Heart left ventricle (tissue), 13 donors: ENCODE measurements at regions not wholly inside any gene's neighbourhood (a gene's known extent, or its start where the extent isn't known, plus 50 kb on each side); places are given as distances from the start of the nearest gene placed in this dataset.

ENCODE experiments used
- CTCF ChIP-seq, 12 donors: fragments of 200-600 bp; sonication (generic) in 4 of 12; IDR thresholded peaks; one replicate each; pipeline versions ENCODE4 v1.5.0 to v1.8.0; 2018 to 2022; ENCODE audit warnings: antibody characterized with exemption in 12 of 12, mild to moderate bottlenecking in 5 of 12
- POLR2A ChIP-seq, 2 donors: fragments of 450-650 bp; IDR thresholded peaks; one replicate each; pipeline ENCODE4 v1.6.1; 2017; ENCODE audit warnings: antibody characterized with exemption in 2 of 2, mild to moderate bottlenecking in 2 of 2, moderate library complexity in 2 of 2
- donor health status: ischemic (EF 13 %, LVEDD 7.1; RV severe dilation, severe dysfunction).
- donor health status: DM: no; HTN: yes; CAD: no.
- donor health status: DM: no; HTN: no; CAD: no.
- donor health status: ischemic (EF 25% LVEDD 6.9; RV normal size, moderate dysfunction).
- donor health status: ischemic (EF 25% LVEDD 5.7; RV mildly dilated, moderate dysfunction).
- donor health status: ischemic (EF 35%, LVEDD 5.7; RV mildly dilated, moderate dysfunction).
- donor health status: nonischemic (EF 11% LVEDD 7.7; RV severe dilation, severe dysfunction).
- donor health status: DM: yes; HTN: yes; CAD: no.
- donor health status: PGD.
- donor health status: ischemic (EF 29% LVEDD 5.4; RV normal size, mild dysfunction).
- donor health status: nonischemic (EF 23%, LVEDD 6.1; RV moderate dilation, normal function).

GRCh38 chr19:20431826-20432225 lies 133.8 kb downstream of the ZNF737 start:
- TF ChIP-seq CTCF (IDR thresholded peaks at IDR 0.05) = no peak
- TF ChIP-seq POLR2A (IDR thresholded peaks at IDR 0.05) = no peak
